Activated CD4-positive, alpha-beta T cell treated with anti-CD3 and anti-CD28 coated beads, Interleukin-2, Interleukin-4, amounts not matched to agents 100 ng/mL and 50 ng/mL, durations not matched to agents 16 hours and 8 hours (primary cell): ENCODE measurements at regions not wholly inside any gene's neighbourhood (a gene's known extent, or its start where the extent isn't known, plus 50 kb on each side); places are given as distances from the start of the nearest gene placed in this dataset.
A peak's percentile ranks its signal among the peaks of the same experiment; 100 is the strongest.

ENCODE experiments used
- DNase-seq: peaks from one replicate; pipeline ENCODE4 v3.0.0-alpha.2; 2020; ENCODE audit warnings: low spot score

DNA sequence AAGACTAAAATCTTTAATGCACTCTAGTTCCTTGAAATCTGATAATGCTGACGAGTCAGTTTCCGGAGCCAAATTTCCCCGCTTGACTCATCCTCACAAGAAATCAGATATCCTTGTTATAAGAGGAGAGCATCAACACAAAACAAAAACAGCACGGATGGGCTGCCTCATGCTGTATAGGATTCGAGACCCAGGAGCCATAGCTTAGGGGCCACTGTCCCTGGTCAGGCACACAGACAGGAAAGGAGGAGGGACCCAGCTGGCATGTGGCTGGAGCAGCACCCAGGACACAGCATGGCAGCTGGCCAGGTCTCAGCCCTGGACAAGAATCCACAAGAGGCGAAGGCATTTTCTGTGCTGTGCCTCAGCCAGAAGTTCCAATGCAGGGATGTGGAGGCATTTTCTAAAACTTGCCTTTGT, 110.2 kb upstream of the SPATA13 start:
- no peak for DNase-seq

DNA sequence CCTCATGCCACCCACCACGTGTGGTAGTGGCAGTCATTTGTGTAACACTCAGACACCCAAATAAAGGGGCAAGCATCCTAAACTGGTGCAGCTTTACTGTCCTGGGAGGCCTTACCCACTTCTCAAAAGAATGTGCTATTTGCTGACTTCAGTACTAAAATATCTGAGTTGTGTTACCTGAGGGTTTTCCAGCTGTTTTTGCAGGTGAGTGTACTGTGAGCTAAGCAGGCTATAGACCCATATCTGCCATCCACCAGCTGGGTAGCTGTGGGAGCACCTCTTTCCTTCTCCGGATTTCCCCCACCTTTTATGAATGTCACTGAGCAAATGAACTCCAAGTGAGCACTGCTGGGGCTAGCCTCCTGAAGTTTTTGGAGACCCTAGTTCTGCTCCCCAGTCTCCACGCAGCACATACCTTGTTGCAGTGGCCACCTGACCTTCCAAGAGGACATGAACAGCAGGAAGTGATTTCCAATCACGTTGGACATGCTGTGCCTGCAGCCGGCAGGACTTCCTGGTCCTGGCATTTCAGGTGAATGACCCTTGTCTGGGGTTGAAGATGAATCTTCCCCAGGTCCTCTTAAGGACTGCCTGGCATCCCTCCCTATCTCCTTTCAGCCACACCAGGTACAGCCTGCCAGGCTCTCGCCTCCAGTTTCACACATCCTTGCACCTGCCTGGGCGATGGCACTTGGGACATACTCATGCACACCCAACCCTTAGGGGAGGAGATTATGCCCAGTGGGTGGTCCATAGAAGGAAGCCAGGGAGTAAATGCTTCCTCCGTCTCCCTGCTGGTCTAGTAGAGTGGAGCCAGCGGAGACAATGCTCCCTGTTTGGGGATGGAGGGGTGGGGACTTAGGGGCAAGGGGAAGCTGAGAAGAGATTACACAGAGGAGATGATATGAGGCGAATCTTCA, 109.5 kb upstream of the SPATA13 start:
- DNase-seq, result no peak

- no peak for DNase-seq
Measured at GRCh38 chr13:24052547-24053518, 107.7 kb upstream of the SPATA13 start.

DNA sequence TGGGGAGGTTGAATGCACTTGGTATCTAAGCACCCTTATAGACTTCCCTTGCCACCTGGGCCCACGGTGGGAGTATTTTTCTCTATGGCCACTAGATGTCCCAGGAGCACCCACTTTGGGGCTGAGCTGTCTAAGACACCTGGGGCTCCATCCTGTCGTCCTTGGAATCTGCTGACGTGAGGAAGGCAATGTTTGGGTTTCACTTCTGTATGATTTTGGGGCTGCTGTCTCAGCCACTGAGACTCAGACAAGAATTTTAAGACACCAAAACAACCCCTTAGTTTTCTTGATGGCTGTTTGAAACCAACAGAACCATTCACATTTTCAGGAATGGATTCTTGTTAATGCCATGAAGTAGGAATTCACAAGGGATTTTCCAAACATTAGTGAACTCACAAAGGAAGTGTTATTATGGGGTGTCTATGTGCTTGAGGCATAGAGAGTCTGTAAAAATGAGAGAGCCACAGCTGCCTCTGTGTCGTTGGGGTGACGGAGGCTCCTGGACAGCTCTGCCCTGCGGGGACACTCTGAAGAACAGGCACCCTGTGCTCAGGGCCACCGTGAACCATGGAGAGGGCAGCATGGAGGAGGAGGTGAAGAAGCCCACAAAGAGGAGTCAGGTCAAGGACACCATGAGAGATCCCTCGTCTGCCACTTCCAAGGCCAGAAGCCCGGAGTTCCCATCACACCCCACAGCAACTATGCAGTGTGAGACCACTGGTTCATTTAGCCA, 106.8 kb upstream of the SPATA13 start:
- DNase-seq, result peak; percentile 78

DNA sequence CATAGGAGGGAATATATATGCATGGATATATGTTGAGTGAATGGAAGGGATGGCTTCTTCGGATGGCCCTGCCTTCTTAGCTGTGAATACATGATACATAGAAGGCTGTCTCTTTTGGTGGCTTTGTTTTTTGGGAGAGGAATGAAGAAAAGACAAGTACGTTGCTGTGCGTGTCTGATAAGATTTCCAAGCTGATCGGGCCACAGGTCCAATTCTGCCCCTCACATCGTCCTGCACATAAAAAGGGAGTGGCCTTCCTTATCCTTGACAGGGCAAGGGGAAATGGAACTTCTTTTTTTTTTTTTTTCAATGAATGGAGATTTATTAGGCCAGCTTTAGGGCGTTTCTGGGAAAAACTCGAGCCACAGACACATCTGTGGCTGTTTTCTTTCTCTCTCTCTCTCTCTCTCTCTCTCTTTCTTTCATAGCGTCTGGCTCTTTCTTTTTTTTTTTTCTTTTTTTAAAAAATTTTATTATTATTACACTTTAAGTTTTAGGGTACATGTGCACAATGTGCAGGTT, 103.8 kb upstream of the SPATA13 start:
- DNase-seq, result no peak

DNA sequence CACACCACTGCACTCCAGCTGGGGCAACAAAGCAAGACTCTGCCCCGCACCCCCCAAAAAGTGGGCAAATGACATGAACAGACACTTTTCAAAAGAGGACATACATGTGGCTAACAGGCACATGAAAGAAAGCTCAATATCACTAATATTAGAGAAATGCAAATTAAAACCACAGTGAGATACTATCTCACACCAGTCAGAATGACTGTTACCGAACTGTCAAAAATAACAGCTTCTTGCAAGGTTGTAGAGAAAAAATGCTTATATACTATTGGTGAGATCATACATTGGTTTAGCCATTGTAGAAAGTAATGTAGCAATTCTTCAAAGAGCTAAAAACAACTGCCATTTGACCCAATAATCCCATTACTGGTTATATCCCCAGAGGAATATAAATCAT, 99.5 kb upstream of the SPATA13 start:
- DNase-seq, result no peak

GRCh38 chr13:24063281-24063877, 97.1 kb upstream of the SPATA13 start:
- DNase-seq, result no peak

DNA sequence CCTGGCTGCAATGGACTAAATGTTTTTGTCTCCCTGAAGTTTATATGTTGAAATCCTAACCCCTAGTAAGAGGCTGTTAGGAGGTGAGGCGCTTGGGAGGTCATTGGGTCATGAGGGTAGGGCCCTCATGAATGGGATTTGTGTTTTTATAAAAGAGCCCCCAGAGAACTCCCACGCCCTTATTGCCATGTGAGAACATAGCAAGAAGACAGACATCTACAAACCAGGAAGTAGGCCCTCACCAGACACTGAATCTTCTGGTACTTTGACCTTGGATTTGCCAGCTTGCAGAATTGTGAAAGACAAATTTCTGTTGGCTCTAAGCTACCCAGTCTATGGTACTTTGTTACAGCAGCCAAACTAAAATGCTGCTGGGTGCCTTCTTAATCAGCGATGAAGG, 96.1 kb upstream of the SPATA13 start:
- no peak for DNase-seq

DNA sequence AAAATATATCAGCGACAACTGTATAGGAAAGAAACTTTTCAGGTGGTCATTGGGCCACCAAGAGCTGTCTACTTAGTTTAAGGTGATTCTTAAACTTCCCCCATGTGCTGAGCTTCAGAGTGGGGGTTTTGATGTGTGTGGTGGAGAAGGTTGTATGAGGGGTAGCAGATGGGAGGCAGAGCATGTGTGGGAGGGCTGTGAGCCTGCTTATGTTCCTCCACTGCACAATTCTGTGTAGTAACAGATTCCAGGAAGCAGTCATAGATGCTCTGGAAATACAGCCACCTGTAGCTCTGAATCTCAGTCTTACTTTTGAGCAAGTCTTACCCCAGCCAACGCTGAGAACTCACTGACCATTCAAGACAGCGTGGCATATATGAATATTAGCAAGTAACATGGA, 95.3 kb upstream of the SPATA13 start:
- DNase-seq, result no peak

DNA sequence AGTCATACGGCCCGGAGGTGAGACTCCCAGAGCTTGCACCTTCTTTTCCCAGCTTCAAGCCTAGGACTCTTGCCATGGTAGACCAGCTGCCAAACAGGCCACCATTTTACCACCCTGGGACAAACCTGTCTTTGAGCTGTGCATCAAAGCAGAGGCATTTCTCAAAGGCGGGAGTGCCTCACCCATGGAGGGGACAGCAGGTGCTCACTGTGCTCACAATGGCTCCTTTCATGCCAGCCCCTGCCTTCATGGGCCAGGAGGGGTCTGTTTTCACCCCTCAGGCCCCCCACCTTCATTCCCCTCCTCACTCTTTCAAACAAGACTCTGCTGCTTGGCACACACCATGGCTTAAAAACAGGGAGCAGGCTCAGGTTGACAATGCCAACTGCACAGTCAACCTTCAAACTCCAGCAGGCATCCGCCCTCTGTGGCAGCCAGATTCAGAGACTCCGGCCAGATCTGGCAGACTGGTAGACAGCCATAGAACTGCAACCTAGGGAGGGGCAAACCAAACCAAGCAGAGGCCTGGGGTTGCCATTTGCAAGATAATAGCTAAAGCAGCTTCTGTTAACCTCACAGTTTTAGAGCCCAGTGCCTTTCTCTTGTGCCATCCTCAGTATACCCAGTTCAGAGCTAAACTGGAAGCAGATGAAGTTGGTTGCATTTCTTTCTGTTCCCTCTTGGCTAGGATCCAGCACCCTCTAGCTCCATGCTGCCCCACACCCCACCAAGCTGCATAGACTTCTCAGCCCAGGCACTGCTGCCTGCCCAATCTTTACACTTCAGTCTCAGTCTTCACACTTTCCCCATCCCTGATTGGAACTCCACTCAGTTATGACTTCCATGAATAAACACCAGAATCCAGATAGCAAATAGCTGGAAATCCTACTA, 93.9 kb upstream of the SPATA13 start:
- no peak for DNase-seq

DNA sequence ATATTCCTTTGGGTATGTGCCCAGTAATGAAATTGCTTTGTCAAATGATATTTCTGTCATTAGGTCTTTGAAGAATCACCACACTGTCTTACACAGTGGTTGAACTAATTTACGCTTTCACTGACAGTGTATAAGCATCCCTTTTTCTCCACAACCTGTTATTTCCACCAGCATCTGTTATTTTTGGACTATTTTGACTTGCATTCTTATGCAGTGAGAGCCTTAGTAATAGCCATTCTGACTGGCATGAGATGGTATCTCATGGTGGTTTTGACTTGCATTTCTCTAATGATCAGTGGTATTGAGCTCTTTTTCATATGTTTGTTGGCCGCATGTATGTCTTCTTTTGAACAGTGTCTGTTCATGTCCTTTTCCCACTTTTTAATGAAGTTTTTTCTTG, 92.0 kb upstream of the SPATA13 start:
- DNase-seq, result no peak

- no peak for DNase-seq
Measured at GRCh38 chr13:24071016-24071415, 89.5 kb upstream of the SPATA13 start.

DNA sequence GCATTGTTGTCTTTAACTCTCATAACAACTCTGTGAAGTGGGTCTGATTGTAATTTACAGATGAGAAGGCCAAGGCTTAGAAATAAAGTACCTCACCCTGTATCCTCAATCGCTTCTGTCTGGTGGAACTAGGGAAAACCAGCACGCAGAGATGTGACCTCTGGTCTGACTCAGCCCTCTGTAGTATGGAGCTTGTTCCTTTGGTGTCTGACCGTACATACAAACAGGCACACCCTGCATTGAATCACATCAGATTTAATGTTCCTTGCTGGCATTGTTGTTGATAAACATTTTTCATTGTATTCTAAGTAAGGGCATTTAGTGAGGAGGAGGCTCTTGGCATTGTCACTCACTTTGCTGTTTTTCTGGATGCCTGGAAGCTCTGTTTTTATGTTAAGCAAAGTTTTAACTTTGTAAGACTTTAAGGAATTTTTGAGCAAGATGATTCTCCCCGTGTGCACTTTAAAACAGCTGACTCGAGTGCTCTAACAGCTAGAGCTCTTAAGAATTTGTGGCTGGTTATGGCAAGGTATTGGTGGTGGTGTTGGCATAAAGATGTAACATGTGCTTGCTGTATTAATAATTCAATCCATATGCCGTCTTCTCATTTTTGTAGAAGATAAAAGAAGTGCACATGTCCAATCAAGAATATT, 89.0 kb upstream of the SPATA13 start:
- DNase-seq, result no peak

DNA sequence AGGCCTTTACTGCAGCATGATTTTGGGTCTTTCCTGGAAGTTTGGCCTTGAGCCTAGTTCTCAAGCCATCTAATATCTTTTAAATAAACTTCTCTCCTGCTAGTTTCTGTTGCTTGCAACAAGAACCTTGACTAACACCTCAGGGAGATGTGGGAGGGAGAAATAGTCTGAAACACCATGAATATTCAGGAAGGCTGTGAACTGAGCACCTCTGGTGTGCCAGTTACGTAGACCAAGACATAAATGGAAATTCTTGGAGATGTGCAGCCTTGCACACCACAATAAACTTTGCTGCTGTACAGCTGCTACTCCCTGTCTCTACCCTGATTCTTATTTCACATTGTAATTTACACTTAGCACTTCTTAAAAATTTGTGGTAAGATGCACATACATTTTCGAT, 86.9 kb upstream of the SPATA13 start:
- DNase-seq, result no peak

DNA sequence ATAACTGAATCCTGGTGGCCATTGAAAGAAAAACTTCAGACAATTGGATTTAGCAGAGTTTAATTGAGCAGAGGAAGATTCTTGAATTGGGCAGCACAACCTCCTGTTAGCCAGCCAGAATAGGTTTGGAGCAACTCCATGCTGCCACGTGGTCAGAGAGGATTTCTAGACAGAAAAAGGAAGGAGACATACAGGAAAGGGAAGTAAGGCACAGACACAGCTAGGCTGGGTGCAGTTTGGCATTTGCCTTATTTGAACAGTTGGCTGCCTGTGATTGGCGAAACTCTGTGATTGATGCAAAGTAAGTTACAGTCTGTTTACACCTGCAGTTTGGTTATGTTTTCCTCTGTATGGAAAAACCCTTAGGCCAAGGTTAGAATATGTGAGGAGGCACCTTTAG, 85.8 kb upstream of the SPATA13 start:
- DNase-seq, result no peak

DNA sequence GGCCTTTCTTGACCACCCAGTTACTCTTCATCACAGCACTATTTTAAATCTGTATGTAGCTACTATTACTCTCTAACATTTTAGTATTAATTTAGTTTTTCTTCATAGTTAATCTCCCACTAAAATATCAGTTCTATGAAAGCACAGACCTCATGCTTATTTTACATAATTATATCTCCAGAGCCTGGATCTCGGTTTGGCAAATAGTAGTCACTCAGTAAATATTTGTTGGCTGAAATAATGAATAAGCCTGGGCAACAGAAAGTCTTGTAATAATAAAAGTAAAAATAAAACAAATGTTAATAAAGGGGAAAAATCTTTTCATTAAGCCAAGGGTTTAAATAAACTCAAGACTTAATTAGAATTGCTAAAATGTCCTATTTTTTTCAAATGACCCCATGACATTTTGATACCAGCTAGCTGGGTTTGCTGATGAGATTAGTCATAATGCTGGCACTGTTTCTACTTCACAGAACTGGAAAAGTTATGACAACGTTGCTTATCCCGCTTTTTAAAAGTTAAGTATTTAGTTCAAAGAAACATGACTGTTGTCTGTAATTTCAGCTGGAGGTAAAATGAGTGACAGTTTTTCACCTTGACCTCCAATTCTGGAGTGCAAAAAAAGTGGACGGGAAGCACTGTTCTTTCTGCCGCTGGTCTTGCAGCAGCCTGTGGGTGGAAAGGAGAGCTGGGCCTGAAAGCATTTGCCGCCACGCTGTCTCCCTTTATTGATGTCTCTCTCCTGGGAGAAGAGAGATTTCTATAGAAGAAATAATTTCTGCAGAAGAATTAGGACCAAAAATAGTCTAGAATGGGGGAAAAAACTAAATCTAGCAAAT, 85.2 kb upstream of the SPATA13 start:
- no peak for DNase-seq

DNA sequence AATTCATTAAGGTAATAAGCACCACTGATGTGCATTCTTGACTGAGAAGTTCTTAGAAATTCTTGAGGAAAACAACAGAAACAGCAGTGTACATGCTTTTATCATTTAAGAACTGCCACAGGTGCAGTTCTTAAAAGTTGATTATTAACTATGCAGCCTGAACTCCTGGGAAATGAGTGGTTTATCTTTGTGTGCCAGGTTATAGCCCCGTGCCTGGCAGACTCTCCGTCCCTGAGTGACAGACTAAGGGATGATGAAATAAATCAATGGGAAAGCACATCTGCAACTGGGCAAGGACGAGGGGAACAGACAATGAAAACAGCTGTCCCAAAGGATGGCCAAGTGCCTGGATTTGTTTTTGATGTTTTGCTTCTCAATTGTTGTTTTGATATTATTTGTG, 84.4 kb upstream of the SPATA13 start:
- DNase-seq, result no peak

DNA sequence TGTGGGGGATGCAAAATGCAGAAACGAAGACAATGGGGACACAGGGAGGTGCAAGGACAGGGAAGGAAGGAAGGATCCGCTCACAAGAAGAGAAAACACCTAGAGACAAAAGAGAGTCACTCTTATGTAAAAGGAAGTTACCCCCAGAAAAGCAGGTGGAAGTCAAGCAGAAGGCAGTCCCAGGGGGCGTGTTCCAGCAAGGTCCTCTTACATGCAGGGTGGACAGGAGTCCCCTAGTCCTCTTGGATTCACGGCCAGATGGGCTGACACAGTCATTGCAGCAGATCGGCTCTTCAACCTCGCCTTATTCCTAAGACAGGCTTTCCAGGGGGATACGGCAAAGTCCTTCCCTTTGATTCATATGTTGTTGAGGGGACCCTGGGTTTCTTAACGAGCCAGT, 83.9 kb upstream of the SPATA13 start:
- no peak for DNase-seq

DNA sequence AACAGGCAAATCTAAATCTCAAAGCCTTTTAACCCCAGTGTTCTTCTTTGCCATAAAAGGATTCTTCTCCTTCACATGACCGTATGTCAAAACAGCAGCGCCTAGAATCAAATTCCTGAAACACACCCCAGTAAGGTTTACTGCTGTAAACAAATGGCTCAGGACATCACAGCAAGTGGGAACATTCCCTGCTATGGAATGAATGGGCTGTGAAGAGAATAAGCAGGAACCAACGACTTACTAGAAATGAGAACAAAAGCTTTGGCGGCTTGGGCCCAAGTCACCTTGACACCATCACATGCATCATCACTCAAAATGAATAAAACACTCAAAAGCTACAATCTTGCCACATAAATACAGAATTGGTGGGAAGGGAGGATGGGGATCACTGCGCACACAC, 80.4 kb upstream of the SPATA13 start:
- DNase-seq, result no peak
